HG03432 (cell line): ENCODE measurements at regions not wholly inside any gene's neighbourhood (a gene's known extent, or its start where the extent isn't known, plus 50 kb on each side); places are given as distances from the start of the nearest gene placed in this dataset.

Experiments used
- ATAC-seq: cut with Tn5 transposase; IDR thresholded peaks from one replicate; pipeline ENCODE4 v1.9.1; 2021; ENCODE audit warnings: mild to moderate bottlenecking, moderate library complexity; ENCODE audit not compliant: unreplicated experiment

DNA sequence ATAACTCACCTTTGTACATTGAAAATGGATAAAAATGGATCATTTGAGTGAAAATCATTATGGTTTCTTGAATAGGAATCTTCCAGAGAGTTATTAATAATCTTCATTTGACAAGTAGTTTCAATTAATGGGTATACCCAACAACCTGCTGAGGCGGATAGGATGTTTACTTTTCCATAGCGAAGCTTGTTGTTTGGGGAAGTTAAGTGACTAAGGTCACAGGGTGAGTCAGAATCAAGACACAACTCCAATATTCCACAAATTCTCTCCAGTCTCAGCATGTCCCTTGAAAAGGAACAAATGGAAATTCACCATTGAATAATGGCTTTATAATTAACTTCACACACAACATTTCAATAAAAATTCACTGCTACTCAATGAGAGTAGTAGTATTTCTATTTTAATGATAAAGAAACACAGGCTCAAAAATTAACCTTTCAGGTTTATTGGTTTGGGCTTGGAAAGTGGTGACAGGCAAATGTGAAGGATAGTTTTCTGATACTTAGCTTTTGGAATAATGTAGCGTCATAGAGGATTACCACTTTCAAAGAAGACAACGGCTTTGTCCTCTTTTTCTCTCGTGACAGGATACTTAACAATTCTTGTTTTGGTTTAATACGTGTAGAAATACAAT, 211.3 kb downstream of the GPD2 start:
- ATAC-seq: no peak

DNA sequence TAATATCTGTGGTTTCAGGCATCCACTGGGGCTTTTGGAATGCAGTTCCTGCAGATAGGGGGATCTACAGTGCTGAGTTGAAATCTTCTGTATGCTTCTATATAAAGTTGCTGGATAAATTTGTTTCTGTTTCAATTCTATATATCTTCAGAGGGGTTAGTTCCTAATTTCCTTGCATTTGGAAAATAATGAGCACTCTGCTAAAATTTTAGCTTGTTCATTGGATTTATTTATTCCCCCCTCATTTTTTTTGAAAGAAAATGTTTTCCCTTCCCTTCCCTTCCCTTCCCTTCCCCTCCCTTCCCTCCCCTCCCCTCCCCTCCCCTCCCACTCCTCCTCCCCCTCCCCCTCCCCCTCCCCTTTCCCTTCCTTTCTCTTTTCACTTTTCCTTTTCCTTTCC, 212.3 kb downstream of the GPD2 start:
- no peak for ATAC-seq

DNA sequence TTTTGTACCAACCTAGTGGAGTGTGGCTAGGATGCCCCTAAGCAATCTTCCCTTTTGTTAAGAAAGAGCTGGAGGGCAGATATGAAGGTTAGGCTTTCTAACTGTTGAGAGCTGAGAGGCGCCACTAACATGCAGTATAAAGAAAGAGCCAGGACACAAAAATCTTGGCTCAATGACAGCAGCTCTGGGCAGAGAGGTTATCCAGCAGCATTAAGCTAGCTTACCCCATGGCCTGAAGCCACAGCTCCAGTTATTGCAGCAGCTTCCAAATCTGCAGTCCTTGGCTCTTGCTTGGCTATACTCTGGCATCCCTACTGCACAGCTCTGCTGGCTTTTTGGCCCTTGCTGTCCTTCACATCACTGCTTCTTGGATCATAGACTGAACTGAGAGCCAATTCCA, 213.4 kb downstream of the GPD2 start:
- no peak for ATAC-seq

DNA sequence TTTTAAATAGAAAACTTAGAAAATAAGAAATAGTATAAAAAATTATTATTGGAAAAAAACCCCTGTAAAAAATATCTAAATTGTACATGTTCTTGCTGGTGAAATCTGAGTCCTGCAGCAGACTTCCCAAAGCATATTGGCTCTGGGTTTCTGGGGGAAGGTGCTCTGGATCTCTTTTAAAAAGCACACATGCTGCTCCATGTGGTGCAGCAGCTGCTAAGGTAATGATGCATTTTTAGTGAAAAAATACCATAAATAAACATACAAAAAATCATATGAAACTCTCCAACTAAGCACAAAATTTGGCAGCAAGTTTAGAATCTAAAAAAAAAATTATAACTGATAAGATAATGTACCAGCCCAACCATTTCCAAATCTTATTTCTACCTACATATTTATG, 216.5 kb downstream of the GPD2 start:
- no peak for ATAC-seq

DNA sequence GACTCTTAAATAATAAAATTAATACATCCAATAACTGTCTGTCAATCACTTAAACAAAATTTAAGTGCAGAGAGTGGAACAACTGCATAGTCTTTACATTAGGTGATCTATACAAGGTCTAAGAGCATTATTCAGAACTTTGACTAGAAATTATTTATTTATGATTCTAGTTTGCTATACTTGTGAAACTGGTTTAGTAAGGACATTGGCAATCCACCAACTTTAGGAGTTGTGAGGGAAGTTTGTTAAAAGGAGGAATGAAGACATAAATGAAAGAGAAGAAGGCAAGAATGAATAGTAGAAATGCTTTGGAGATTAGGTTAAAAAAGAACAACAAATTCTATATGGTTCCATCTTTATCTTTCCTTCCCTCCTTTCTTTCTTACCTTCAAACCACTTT, 217.5 kb downstream of the GPD2 start:
- no peak for ATAC-seq

DNA sequence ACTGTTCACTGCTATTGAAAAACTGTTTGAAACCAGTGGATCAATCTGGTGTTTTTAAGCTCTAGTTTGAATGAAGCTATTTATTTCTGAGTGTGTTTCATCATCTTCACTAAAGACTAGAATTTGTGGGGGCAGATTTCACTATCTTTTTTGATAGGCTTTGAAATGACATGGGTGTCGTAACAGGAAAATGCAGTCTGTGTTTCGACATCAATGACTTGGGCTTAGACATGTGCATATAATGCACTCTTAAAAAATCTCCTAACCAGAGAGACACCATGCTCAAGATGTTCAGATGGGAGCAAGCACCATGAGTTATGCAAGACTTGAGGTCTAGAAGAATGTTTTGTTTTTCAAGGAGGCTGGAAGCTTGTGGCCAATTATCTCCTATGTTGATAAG, 221.6 kb downstream of the GPD2 start:
- ATAC-seq: no peak

DNA sequence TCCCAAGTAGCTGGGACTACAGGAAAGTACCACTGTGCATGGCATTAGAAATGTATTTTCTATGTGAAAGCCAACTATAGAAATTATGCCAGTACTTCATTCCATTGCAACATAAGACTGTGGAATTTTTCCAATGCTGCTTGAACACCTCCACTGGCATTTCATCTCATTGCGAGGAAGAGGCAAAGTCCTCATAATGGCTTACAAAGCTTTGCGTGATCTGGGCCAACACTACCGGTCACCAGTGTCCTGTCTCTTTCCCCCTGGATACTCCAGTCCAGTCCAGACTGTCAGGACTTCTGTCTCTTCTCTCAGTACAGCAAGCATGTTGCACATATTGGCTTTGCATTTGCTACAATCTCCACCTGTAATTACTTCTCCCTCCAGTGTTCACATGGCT, 223.5 kb downstream of the GPD2 start:
- no peak for ATAC-seq

DNA sequence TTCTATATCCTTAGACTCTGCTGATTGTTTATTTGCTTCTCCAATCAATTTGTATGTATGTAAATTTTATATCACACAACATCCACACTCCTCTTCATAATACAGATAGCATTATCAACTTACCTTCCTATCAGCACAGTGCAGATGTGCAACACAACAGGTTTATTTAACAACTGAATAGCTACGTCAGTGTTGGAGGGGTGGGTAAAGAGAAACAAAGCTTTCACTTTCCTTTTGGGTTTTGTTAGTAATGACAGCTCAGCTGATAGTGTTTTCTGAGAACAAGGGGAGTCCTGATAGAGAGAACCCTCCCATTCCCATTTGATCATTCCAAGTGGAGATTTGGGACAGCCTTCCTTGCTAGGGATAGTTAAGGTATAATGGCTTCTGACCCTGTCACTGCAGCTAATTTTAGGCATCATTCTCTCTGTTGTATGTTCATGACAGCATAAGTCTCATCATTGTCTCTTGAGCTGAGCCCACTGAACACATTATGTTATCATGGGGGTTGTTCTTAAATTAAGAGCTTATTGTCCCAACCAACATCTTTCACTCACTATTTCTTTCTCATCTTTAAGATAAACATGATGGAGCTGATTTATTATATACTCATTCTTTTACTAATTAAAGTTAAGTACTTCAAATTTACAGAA, 227.7 kb downstream of the GPD2 start:
- ATAC-seq: peak; percentile 86

DNA sequence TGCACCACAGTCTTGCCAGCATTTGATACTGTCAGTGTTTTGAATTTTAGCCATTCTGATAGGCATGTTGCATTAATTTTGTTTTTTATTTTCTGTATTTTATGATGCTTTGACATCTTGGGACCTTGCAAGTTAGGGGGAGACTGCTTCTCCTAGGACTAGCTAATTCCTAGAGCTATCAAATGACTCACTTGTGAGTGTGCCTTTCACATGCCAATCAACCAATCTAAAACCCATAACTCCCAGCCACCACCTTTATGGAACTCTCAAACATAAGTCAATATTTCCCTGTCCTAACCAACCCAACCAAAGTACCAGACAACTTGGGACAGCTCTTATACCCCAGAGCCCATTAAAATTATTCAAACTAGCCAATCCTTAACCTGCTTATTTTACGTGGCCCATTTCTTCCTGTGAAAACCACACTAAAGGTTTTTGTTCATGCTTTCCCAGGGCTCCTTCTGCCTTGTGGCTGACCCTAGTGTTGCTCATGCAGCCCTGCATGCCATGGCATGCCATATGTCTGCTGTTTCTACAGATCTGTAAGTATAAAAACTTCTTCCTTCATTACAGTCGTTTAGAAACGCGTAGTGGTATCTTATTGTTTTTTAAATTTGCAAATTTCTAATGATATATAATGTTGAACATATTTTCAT, 230.1 kb downstream of the GPD2 start:
- no peak for ATAC-seq

DNA sequence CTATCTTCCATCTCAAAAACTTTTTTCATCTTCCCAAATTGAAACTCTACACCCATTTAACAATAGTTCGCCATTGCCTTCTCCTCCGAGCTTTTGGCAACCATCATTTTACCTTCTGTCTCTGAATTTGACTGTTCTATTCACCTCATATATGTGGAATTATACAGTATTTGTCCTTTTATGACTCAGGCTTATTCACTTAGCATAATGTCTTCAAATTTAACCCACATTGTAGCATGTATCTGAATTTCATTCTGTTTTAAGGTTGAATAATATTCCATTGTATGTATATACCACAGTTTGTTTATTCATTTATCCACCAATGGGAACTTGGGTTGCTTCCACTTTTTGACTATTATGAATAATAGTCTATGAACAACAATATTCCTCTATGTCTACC, 233.9 kb downstream of the GPD2 start:
- ATAC-seq: no peak

DNA sequence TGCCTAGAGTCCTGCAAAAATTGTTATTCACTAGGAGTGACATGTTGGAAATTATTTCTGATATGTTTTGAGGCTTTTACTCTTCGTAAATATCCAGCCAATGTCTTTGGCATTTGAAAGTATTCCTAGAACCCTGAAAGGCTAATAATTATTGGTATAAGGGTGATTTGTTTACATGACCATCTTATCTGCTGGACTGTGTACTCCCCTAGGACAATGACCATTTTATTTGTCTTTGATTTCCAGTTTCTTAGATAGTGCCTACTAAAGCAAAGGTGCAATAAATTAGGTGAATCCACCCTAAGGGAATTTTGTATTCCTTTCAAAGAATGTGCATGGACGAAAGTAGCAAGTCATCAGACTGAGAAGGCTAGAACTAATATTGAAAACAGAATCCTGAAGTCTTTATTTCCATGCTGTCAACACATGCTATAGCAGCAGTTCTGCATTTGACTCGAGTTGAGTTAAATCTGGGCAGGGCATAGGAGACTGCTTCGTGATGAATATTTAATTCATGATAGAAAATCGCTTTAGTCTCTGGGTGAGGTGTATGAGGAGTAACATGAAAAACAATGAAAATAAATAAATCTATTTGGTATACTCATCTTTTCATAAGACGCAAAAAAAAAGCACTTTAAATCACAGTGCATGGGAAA, 235.7 kb downstream of the GPD2 start:
- ATAC-seq: no peak

DNA sequence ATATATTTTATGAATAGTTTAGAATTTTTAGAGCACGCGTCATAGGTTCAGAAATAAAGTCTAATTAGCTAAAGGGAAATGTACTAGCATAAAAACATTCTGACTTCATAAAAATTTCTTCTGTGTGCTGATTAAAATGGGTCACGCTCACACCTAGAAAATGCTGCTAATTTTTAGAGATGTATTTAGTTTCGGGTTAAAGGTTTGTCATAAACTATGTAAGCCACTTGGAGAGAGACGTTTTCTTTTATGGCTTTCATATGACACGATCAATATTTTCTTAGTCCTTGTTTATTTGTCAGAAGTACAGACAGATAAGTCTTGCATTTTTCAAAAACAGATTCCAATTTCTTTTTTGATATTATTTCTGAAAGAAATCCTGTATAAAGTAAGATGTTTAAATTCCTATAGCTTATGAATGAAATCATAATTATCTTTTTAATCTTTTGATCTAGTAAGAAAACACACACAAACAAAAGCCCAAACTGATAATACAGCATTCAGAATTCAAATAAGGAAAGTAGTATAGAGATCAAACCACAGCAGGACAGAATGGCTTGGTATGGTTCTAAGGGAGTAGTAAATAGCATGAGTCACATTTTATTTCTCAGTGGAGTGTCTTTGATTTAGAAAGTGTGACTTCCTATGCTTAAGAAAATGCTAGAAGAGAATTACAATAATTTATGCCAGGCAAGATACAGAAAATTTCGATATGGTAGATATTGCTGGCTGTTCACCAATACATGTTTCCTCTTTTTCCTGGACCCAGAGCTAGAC, 236.6 kb downstream of the GPD2 start:
- no peak for ATAC-seq

DNA sequence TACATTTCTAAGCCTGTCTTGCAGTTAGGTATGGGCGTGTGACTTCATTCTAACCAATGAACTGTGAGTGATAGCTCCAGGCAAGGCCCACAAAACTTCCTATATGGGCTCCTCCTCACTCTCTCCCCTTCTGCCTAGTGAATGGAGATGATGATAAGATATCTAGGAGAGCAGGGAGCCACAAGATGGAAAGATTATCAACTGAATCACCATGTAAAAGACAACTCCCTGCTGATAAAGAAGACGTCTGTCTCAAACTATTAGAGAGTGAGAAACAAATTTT, 237.1 kb downstream of the GPD2 start:
- no peak for ATAC-seq

DNA sequence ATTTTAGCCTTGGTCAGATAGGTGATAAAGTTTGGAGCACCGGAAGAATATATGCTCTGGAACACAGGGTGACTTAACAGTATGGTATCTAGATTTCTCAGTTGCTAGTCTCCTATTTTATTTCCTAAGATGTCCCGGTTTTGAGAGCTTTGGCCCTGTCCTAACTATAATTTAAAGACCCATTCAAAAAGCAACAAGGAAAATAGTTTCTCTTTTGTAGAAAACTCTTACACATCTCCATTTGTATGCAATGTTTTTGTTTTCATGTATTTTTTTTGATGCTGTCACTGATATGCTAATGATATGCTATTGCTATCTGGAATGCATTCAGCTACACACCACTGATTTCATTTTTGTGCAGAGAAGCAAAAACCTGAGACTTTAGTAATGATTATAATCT, 237.8 kb downstream of the GPD2 start:
- ATAC-seq: no peak

DNA sequence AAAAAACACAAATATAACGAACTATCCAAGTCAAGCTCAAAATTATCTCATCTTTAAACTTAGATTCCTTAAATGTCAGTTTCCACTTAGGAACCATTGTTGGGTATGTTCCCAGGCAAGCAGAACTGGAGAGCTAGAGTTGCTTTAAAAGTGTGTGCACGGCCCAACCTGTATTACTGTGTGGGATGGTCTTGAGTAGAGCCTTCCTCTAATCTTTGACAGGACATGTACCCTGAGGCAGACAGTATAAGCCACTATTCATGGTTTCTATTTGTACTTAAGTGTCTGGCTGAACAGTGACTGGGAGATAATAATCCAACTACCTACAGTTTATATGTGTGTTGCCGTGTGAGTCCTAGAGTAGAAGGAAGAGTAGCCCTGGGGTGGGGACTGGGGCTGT, 239.7 kb downstream of the GPD2 start:
- ATAC-seq: no peak

DNA sequence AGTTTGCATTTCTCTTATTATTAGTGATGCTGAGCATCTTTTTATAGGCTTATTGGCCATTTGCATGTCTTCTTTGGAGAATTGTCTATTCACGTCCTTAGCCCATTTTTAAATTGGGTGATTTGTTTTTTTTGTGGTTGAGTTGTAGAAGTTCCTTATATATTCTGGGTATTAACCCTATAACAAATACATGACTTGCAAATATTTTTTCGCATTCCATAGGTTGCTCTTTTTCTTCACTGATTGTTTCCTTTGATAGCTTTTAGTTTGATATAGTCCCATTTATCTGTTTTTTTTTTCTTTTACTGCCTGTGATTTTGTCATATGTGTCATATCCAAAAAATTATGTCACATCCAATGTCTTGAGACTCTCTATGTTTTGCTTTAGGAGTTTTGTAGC, 243.6 kb downstream of the GPD2 start:
- no peak for ATAC-seq

DNA sequence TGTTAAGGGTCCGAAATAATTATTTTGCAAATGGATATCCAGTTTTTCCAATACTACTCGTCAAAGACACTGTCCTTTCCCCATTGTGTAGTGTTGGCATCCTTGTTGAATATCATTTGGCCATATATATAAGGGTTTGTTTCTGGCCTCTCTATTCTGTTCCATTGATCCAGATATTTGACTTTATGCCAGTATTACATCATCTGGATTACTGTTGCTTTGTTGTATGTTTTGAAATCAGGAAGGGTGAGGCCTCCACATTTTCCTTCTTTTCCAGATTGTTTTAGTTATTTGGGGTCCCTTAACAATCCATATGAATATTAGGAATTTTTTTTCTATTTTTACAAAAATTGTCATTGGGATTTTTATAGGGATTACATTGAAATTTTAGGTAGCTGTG, 244.1 kb downstream of the GPD2 start:
- ATAC-seq: no peak

DNA sequence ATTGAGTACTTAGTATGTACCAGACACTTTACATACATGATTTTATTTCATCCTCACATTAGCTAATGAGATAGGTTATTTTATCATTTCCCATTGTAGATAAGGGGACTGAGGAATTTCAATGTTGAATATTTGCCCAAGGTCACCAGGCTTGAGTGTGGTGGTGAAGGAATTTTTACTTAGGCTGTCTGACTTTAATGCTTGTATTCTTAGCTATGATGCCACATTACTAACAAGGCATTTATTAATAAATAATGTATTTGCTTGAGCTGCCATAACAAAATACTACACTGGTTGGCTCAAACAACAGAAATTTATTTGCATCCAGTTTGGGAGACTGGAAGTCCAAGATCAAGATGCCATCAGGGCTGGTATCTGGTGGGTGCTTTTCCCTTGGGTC, 250.9 kb downstream of the GPD2 start:
- ATAC-seq: no peak

DNA sequence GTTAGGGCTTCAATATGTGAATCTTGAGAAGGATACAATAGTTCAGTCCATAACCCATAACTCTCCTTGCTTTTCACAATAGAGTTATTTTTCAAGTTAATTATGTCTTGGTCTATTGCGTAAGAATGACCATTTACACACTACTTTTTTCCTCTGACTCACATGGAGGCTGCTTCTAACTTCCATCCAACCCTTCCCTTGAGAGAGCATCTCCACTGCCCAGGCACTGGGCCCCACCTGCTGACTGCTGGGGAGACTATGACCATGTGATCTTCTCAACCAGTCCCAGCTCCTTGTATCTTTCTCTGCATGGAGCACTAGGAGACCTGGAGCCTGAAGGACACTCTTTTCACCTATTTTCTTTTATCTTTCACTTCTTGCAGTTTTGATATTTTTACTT, 251.5 kb downstream of the GPD2 start:
- ATAC-seq: no peak

DNA sequence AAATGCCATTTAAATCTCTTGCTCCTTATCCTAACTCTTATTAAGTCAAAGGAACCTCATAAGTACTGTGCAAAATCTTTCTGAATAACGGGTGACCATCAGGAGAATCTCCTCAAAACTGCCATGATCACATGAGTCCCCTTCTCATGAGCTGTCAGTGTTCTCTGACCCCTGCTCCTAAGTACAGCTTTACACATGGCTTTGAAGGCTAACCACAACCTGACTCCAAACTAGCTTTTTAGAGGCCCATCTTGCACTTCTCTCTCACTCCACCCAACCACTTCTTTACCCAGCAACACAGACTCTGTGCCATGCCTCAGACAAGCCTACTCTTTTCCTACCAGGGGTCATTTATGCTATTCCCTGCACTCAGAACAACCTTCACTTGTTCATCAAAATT, 253.8 kb downstream of the GPD2 start:
- no peak for ATAC-seq

DNA sequence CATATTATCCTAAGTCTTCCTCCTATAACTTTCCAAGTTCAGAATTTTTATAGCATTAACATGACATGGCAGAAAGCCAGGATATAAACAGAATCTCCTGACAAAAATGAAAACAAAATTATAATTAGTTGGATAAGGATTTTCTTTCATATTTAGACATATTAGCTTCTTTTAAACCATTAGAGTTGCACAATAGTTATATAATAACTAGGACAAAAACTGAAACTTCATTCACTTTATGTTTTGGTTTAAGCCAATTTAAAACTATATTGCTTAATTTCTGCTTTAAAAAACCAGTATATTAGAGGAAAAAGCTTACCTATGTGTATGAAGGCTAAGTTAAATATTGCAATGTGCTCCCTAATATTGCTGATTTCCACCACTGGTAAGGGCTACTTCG, 254.8 kb downstream of the GPD2 start:
- ATAC-seq: no peak

DNA sequence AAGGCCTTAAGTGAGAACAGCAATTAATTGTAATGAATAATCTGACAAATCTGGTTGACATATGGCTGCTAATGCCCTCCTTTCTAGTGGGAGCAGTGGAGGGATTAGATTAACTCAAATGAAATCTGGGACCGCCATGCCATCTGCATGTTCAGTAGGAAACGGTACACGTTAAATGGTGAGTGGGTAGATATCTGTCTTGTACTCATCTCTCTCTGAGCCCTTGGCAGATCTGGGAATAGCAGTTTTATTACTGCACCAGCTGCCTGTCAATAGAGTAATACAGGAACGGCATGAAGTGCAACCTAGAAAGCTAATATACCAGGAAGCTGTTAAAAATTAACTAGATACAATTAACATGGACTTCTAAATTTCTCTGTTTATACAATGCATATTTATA, 258.8 kb downstream of the GPD2 start:
- no peak for ATAC-seq
